ENCODE measurements at regions not wholly inside any gene's neighbourhood (a gene's known extent, or its start where the extent isn't known, plus 50 kb on each side); places are given as distances from the start of the nearest gene placed in this dataset.
A peak's percentile ranks its signal among the peaks of the same experiment; 100 is the strongest.

- no peak for DNase-seq (ENCODE audit: low read depth in 2 of 2)
Observed at GRCh38 chr18:73552171-73552570, 595.5 kb downstream of the FBXO15 start.

- no peak for DNase-seq (ENCODE audit: low read depth in 2 of 2)
Observed at GRCh38 chr18:73551211-73551610, 596.4 kb downstream of the FBXO15 start.

GRCh38 chr18:73549236-73549635, 598.4 kb downstream of the FBXO15 start:
- DNase-seq (ENCODE audit: low read depth in 2 of 2), result no peak

GRCh38 chr18:73545472-73545871, 602.2 kb downstream of the FBXO15 start:
- peak in 1 of 2 donors; percentile 1 for DNase-seq (ENCODE audit: low read depth in 2 of 2)

GRCh38 chr18:73544617-73545016, 603.0 kb downstream of the FBXO15 start:
- no peak for DNase-seq (ENCODE audit: low read depth in 2 of 2)

- DNase-seq (ENCODE audit: low read depth in 2 of 2), result no peak
Observed at GRCh38 chr18:73544032-73544431, 603.6 kb downstream of the FBXO15 start.

- DNase-seq (ENCODE audit: low read depth in 2 of 2), result no peak
Observed at GRCh38 chr18:73535990-73536389, 611.6 kb downstream of the FBXO15 start.

- DNase-seq (ENCODE audit: low read depth in 2 of 2), result no peak
Observed at GRCh38 chr18:73535189-73535588, 612.4 kb downstream of the FBXO15 start.

- no peak for DNase-seq (ENCODE audit: low read depth in 2 of 2)
Observed at GRCh38 chr18:73531601-73532000, 616.0 kb downstream of the FBXO15 start.

- DNase-seq (ENCODE audit: low read depth in 2 of 2), result no peak
Observed at GRCh38 chr18:73528066-73528465, 619.6 kb downstream of the FBXO15 start.

GRCh38 chr18:73520229-73520628, 627.4 kb downstream of the FBXO15 start:
- DNase-seq (ENCODE audit: low read depth in 2 of 2), result no peak

- peak in 1 of 2 donors; percentile 7 for DNase-seq (ENCODE audit: low read depth in 2 of 2)
Observed at GRCh38 chr18:73516056-73516455, 631.6 kb downstream of the FBXO15 start.

GRCh38 chr18:73514449-73514848, 633.2 kb downstream of the FBXO15 start:
- no peak for DNase-seq (ENCODE audit: low read depth in 2 of 2)

- peak in 1 of 2 donors; percentile 24 for DNase-seq (ENCODE audit: low read depth in 2 of 2)
Observed at GRCh38 chr18:73511771-73512503, 635.7 kb downstream of the FBXO15 start.

GRCh38 chr18:73509460-73509859, 638.2 kb downstream of the FBXO15 start:
- no peak for DNase-seq (ENCODE audit: low read depth in 2 of 2)

GRCh38 chr18:73503326-73503725, 635.5 kb upstream of the NETO1 start:
- no peak for DNase-seq (ENCODE audit: low read depth in 2 of 2)

- DNase-seq (ENCODE audit: low read depth in 2 of 2), result no peak
Observed at GRCh38 chr18:73487966-73488365, 620.2 kb upstream of the NETO1 start.

GRCh38 chr18:73485166-73485565, 617.4 kb upstream of the NETO1 start:
- DNase-seq (ENCODE audit: low read depth in 2 of 2), result no peak

GRCh38 chr18:73482901-73483300, 615.1 kb upstream of the NETO1 start:
- no peak for DNase-seq (ENCODE audit: low read depth in 2 of 2)

GRCh38 chr18:73479477-73479876, 611.7 kb upstream of the NETO1 start:
- no peak for DNase-seq (ENCODE audit: low read depth in 2 of 2)

GRCh38 chr18:73478191-73478590, 610.4 kb upstream of the NETO1 start:
- no peak for DNase-seq (ENCODE audit: low read depth in 2 of 2)

- no peak for DNase-seq (ENCODE audit: low read depth in 2 of 2)
Observed at GRCh38 chr18:73476031-73476430, 608.2 kb upstream of the NETO1 start.

GRCh38 chr18:73462092-73462491, 594.3 kb upstream of the NETO1 start:
- DNase-seq (ENCODE audit: low read depth in 2 of 2), result peak; percentile 3 to 68

GRCh38 chr18:73461780-73462059, 593.9 kb upstream of the NETO1 start:
- peak; percentile 1 to 63 for DNase-seq (ENCODE audit: low read depth in 2 of 2)

Measured in dermis microvascular lymphatic vessel endothelial cell (primary cell).